ENCODE measurements at regions not wholly inside any gene's neighbourhood (a gene's known extent, or its start where the extent isn't known, plus 50 kb on each side); places are given as distances from the start of the nearest gene placed in this dataset.

DNA sequence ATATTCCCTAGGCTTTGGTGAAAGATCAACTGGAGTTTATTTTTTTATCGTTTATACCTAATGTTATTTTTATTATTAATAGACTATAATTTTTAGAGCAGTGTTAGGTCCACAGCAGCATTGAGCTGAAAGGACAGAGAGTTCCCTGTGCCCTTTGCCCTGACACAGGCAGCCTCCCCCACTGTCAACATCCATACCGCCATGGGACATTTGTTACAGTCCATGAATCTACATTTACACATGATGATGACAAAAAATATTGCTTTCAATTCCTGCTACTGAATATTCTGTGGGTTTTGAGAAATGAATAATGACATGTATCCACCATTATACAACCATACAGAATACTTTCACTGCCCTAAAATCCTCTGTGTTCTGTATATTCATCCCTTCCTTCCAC is 1297.5 kb upstream of the SORCS1 start:
- TF ChIP-seq, protein P1, sequence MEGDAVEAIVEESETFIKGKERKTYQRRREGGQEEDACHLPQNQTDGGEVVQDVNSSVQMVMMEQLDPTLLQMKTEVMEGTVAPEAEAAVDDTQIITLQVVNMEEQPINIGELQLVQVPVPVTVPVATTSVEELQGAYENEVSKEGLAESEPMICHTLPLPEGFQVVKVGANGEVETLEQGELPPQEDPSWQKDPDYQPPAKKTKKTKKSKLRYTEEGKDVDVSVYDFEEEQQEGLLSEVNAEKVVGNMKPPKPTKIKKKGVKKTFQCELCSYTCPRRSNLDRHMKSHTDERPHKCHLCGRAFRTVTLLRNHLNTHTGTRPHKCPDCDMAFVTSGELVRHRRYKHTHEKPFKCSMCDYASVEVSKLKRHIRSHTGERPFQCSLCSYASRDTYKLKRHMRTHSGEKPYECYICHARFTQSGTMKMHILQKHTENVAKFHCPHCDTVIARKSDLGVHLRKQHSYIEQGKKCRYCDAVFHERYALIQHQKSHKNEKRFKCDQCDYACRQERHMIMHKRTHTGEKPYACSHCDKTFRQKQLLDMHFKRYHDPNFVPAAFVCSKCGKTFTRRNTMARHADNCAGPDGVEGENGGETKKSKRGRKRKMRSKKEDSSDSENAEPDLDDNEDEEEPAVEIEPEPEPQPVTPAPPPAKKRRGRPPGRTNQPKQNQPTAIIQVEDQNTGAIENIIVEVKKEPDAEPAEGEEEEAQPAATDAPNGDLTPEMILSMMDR (conservative IDR thresholded peaks at IDR 0.05) = no peak
- H3K9me3 Mint-ChIP-seq = no peaks in the 10 kb centered on the region

More for the DNA sequence above, 1297.5 kb upstream of the SORCS1 start:
- Histone ChIP-seq H2BK120ac (ENCODE audit: low read depth, low read length, poor library complexity, severe bottlenecking) (no peak overlapping the region), H2AFZ (ENCODE audit: low read length) (no peak overlapping the region), H2BK20ac (ENCODE audit: low read depth, low read length, poor library complexity, severe bottlenecking) (no peak overlapping the region), H2AK5ac (ENCODE audit: insufficient read length, low read length) (no peak overlapping the region), H3K9me3 (ENCODE audit: control insufficient read depth, low read depth, low read length) (no peaks in the 10 kb centered on the region), H3T11ph (ENCODE audit: low read length) (no peak overlapping the region), H4K20me1 (ENCODE audit: control insufficient read depth, insufficient read depth, insufficient read length) (no peaks in the 10 kb centered on the region), H3K79me1 (ENCODE audit: insufficient read depth, low read depth, low read length, poor library complexity, severe bottlenecking) (no peaks in the 10 kb centered on the region), H3K4me2 (ENCODE audit: insufficient read depth, insufficient read length, low read length) (no peak overlapping the region), H3K4ac (ENCODE audit: low read depth, low read length) (no peak overlapping the region), H3K18ac (ENCODE audit: insufficient read length, low read depth, low read length) (no peak overlapping the region), H2BK15ac (ENCODE audit: low read depth, low read length) (no peak overlapping the region), H3K4me1 (ENCODE audit: insufficient read depth, low read length) (no peaks in the 10 kb centered on the region), H4K8ac (replicated peaks; ENCODE audit: insufficient read length, low read depth, low read length) (no peak overlapping the region), H3K14ac (ENCODE audit: insufficient read depth, low read length) (no peak overlapping the region), H2BK12ac (ENCODE audit: insufficient read length, low read depth, low read length) (no peak overlapping the region), H4K5ac (ENCODE audit: insufficient read length, low read depth, low read length) (no peak overlapping the region), H2BK5ac (ENCODE audit: insufficient read length, low read length) (no peak overlapping the region), H3K56ac (ENCODE audit: insufficient read length, low read depth, low read length) (no peak overlapping the region), H4K91ac (ENCODE audit: insufficient read length, low read depth, low read length) (no peak overlapping the region), H3K23ac (ENCODE audit: insufficient read length, low read depth, low read length) (no peak overlapping the region), H3K23me2 (ENCODE audit: insufficient read length, low read depth, low read length, poor library complexity, severe bottlenecking) (no peaks in the 10 kb centered on the region), H3K27ac (ENCODE audit: insufficient read length, low read depth, low read length) (no peak overlapping the region), H3K79me2 (ENCODE audit: insufficient read depth, low read length) (no peaks in the 10 kb centered on the region), H3K27me3 (ENCODE audit: insufficient read depth, low read length) (peaks cover 2% of the 10 kb centered on the region; the same call in 1 of the 2 replicates), H3K9ac (ENCODE audit: extremely low read depth, insufficient read length, low read length) (no peak overlapping the region)
- no peak for DNase-seq
- WGBS (ENCODE audit: extremely low coverage, insufficient read length, low lambda C conversion rate) = no CpG with 5 or more reads among the region's 2 CpGs
- Mint-ChIP-seq H3K27ac (no peak overlapping the region), H3K4me3 (no peak overlapping the region), H3K36me3 (ENCODE audit: insufficient read depth in 1 of 3, low read depth in 3 of 3) (no peaks in the 10 kb centered on the region), H3K27me3 (ENCODE audit: low read depth) (peaks cover 26% of the 10 kb centered on the region), H3K4me1 (no peaks in the 10 kb centered on the region)

All from H9 (cell line).